HEK293T (cell line): ENCODE measurements at regions not wholly inside any gene's neighbourhood (a gene's known extent, or its start where the extent isn't known, plus 50 kb on each side); places are given as distances from the start of the nearest gene placed in this dataset.
"Not testable (repeated sequence)": the region's sequence is repeated elsewhere in the genome, so short reads cannot be mapped to it uniquely, and the experiment has no call there.

Source experiments
- CTCF ChIA-PET: fragments of 350-600 bp; formaldehyde crosslinking; extraction: SDS; loops from one replicate; lab custom pipeline; 2021; ENCODE audit warnings: antibody characterized with exemption, inconsistent platforms; lab: Yijun Ruan, JAX
- POLR2A ChIA-PET: fragments of 350-600 bp; formaldehyde crosslinking; extraction: SDS; loops from one replicate; lab custom pipeline; 2020; ENCODE audit warnings: antibody characterized with exemption, inconsistent platforms; lab: Yijun Ruan, JAX
- DNase-seq: peaks from one replicate; pipeline ENCODE4 v3.0.0; 2012; ENCODE audit warnings: mixed read lengths; ENCODE audit errors: extremely low spot score
- ARNT ChIP-seq: fragments of 450-650 bp; IDR thresholded peaks from 2 replicates; pipeline ENCODE4 v1.6.1; 2017; ENCODE audit warnings: mild to moderate bottlenecking
- BHLHE40 ChIP-seq: fragments of 450-650 bp; IDR thresholded peaks from 2 replicates; pipeline ENCODE4 v1.6.1; 2016; ENCODE audit warnings: mild to moderate bottlenecking, moderate library complexity, borderline replicate concordance
- CTBP1 ChIP-seq: fragments of 450-650 bp; IDR thresholded peaks from 2 replicates; pipeline ENCODE4 v1.6.1; 2016; ENCODE audit warnings: borderline replicate concordance
- ELF4 ChIP-seq: fragments of 450-650 bp; IDR thresholded peaks from 2 replicates; pipeline ENCODE4 v1.6.1; 2017; ENCODE audit warnings: antibody characterized with exemption
- FOXA1 ChIP-seq: fragments of 450-650 bp; IDR thresholded peaks from 2 replicates; pipeline ENCODE4 v1.6.1; 2016; ENCODE audit warnings: mild to moderate bottlenecking
- FOXK2 ChIP-seq: fragments of 450-650 bp; IDR thresholded peaks from 2 replicates; pipeline ENCODE4 v1.6.1; 2016; ENCODE audit warnings: mild to moderate bottlenecking
- FOXM1 ChIP-seq: fragments of 450-650 bp; IDR thresholded peaks from 2 replicates; pipeline ENCODE4 v1.6.1; 2017; ENCODE audit warnings: mild to moderate bottlenecking, borderline replicate concordance
- HDGF ChIP-seq: fragments of 450-650 bp; IDR thresholded peaks from 2 replicates; pipeline ENCODE4 v1.6.1; 2017; ENCODE audit warnings: antibody characterized with exemption, borderline replicate concordance
- L3MBTL2 ChIP-seq: fragments of 450-650 bp; conservative IDR thresholded peaks from 2 replicates; pipeline ENCODE4 v1.6.1; 2016; ENCODE audit warnings: mild to moderate bottlenecking
- LEF1 ChIP-seq: fragments of 450-650 bp; IDR thresholded peaks from 2 replicates; pipeline ENCODE4 v1.6.1; 2017; ENCODE audit warnings: mild to moderate bottlenecking, borderline replicate concordance
- NFRKB ChIP-seq: fragments of 450-650 bp; IDR thresholded peaks from 2 replicates; pipeline ENCODE4 v1.6.1; 2016; ENCODE audit warnings: mild to moderate bottlenecking, moderate library complexity
- SP1 ChIP-seq: fragments of 450-650 bp; IDR thresholded peaks from 2 replicates; pipeline ENCODE4 v1.6.1; 2017
- SUZ12 ChIP-seq: fragments of 450-650 bp; IDR thresholded peaks from 2 replicates; pipeline ENCODE4 v1.6.1; 2016; ENCODE audit warnings: mild to moderate bottlenecking
- TARDBP ChIP-seq: fragments of 450-650 bp; IDR thresholded peaks from 2 replicates; pipeline ENCODE4 v1.6.1; 2016
- ZNF384 ChIP-seq: fragments of 450-650 bp; IDR thresholded peaks from 2 replicates; pipeline ENCODE4 v1.6.1; 2016
- TF ChIP-seq, protein P1 (sequence below): fragments of 450-650 bp; IDR thresholded peaks from 2 replicates; pipeline ENCODE4 v1.6.1; 2016

GRCh38 chr1:82384776-82385175 is 584.0 kb downstream of the ADGRL2 start:
- POLR2A ChIA-PET, result no interaction called here
- DNase-seq, result no peak
- CTCF ChIA-PET, result no interaction called here
- TF ChIP-seq FOXM1 (no peak), HDGF (no peak), ZNF384 (no peak), FOXA1 (no peak), BHLHE40 (no peak), NFRKB (no peak), CTBP1 (no peak)

DNA sequence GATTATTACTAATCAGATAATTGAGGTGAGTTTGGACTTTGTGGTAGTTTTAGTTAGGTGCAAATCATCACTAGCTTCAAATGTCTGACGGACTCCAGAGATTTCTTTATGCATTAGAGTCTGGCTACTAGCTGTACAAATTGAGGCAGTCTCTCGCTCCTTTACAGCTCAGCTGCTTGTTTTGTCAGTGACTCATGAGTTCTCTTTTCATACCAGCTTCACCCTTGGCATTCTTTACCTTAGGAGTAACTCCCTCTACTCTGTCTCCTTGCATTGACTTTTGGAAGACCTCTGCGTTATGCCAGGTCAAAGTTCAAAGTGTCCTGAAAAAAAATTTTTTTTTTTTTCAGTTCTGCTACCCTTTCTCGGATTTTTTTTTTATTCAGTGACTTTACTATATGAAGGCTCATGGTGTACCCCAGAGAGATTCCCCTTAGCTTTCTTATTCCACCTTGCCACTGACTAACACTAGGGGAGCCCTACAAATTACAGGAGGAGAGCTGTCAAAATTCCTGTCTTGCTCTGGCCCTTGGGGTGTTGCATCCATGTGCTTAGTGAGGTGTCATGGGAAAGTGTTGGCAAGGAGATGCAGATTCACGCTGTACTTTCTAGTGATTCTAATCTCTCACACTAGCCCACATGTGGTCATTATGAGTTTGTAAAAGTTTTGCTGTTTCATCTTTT is 576.6 kb downstream of the ADGRL2 start:
- POLR2A ChIA-PET, result no interaction called here
- CTCF ChIA-PET, result interaction anchor here (0.5 to 0.7 kb wide), 2 partner anchors 48 to 318 kb away, joined by 3 read pairs; no protein-coding TSS in a partner anchor

DNA sequence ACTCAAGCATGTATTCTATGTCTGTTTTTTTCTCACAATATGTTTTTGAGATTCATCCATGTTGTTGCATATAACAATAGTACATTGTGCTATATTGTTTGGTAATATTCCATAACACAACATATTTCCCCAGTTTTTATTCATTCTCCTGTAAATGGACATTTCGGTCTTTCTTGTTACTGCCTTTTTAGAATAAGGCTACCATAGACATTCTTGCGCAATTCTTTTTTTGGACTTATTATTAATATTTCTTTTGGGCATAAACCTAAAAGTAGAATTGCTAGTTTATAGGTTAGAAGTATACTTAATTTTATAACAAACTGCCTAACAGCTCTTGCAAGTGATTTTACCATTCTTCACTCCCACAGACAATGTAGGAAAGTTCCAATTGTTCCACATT is 573.0 kb downstream of the ADGRL2 start:
- CTCF ChIA-PET, result no interaction called here

More for the DNA sequence above, 576.6 kb downstream of the ADGRL2 start:
- DNase-seq, result no peak
- TF ChIP-seq HDGF (no peak), SUZ12 (no peak), SP1 (no peak), BHLHE40 (no peak), FOXK2 (no peak), ZNF384 (no peak), TARDBP (no peak), FOXA1 (no peak), FOXM1 (no peak)

DNA sequence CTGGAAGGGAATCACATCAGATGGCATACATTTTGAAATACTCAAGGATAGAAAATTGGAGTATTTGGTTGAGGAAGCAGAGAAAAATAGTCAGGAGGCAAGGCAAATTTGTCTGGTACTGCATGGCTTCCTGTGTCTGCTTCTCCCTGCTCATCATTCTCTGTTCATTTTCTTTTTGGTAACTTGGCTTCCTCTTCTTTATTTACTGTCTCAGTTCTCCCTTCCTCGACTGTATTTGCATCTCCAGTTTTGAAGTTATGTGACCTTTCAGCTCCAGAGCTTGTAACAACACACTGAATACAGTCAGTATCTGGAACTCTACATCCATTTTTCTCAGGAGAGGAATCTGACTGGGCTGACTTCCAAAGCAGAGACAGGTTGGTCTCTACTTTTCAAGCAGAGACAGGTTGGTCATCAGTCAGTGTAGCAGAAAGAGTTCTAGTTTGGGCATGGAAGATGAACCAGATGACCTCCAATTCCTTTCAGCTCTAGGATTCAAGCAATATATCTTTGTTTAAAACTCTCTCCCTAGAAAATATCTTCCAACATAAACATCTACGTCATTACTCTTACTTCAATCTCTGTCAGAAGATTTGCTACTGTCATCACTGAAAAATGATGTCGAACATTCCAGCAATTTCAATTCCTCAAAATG is 571.2 kb downstream of the ADGRL2 start:
- POLR2A ChIA-PET, result no interaction called here
- TF ChIP-seq SUZ12 (no peak), ZNF384 (no peak), L3MBTL2 (no peak), ELF4 (no peak), BHLHE40 (no peak)
- CTCF ChIA-PET, result no interaction called here
- no peak for DNase-seq

More for the DNA sequence above, 573.0 kb downstream of the ADGRL2 start:
- TF ChIP-seq NFRKB (no peak), ARNT (no peak), CTBP1 (no peak), SUZ12 (no peak), FOXK2 (no peak), LEF1 (no peak), ELF4 (no peak), SP1 (no peak), L3MBTL2 (no peak), HDGF (no peak), FOXA1 (no peak), FOXM1 (no peak), BHLHE40 (no peak), TARDBP (no peak), ZNF384 (no peak)
- TF ChIP-seq, protein P1, sequence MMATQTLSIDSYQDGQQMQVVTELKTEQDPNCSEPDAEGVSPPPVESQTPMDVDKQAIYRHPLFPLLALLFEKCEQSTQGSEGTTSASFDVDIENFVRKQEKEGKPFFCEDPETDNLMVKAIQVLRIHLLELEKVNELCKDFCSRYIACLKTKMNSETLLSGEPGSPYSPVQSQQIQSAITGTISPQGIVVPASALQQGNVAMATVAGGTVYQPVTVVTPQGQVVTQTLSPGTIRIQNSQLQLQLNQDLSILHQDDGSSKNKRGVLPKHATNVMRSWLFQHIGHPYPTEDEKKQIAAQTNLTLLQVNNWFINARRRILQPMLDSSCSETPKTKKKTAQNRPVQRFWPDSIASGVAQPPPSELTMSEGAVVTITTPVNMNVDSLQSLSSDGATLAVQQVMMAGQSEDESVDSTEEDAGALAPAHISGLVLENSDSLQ, result no peak
- DNase-seq, result no peak
- POLR2A ChIA-PET, result no interaction called here

DNA sequence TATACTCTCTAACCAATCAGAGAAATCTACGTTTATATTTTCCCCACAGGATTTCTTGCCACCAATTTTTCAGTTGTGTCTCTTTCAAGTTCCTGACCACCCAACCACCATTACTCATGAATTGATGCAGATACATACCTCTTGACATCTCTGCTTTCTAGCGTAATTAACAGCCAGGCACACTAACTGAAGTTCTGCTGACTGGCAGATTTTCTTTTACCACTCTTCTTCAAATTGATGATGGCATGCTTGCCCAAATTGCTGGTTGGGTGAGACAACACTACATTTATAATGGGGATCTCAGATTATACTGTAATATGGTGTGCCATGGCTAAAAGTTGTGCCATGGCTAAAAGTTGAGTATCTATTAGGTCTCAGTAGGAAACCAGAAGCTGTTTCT is 566.7 kb downstream of the ADGRL2 start:
- ChIA-PET CTCF (no interaction called here), POLR2A (no interaction called here)
- no peak for TF ChIP-seq FOXA1
- no peak for TF ChIP-seq NFRKB
- no peak for TF ChIP-seq SUZ12
- no peak for TF ChIP-seq ARNT
- no peak for TF ChIP-seq CTBP1
- TF ChIP-seq HDGF, result no peak
- DNase-seq, result no peak

- TF ChIP-seq NFRKB (no peak), FOXA1 (no peak), TARDBP (no peak), LEF1 (no peak), SP1 (no peak), ZNF384 (no peak), FOXK2 (no peak), L3MBTL2 (no peak), ELF4 (no peak), ARNT (no peak), CTBP1 (no peak), FOXM1 (no peak), BHLHE40 (no peak), HDGF (no peak), SUZ12 (no peak)
- TF ChIP-seq, protein P1, result no peak
- CTCF ChIA-PET, result no interaction called here
- POLR2A ChIA-PET, result no interaction called here
- DNase-seq, result no peak
These were observed 566.0 kb downstream of the ADGRL2 start for GRCh38 chr1:82366689-82367088.

- POLR2A ChIA-PET, CTCF ChIA-PET, DNase-seq: not testable (repeated sequence)
These were observed 558.8 kb downstream of the ADGRL2 start for GRCh38 chr1:82359541-82359940.

- DNase-seq, POLR2A ChIA-PET, CTCF ChIA-PET: not testable (repeated sequence)
These were observed 558.0 kb downstream of the ADGRL2 start for GRCh38 chr1:82358706-82359105.

GRCh38 chr1:82354546-82354945 is 553.8 kb downstream of the ADGRL2 start:
- POLR2A ChIA-PET, result not testable (repeated sequence)

More at GRCh38 chr1:82354546-82354945, 553.8 kb downstream of the ADGRL2 start:
- CTCF ChIA-PET, DNase-seq: not testable (repeated sequence)
